ENCODE measurements at regions not wholly inside any gene's neighbourhood (a gene's known extent, or its start where the extent isn't known, plus 50 kb on each side); places are given as distances from the start of the nearest gene placed in this dataset.

DNA sequence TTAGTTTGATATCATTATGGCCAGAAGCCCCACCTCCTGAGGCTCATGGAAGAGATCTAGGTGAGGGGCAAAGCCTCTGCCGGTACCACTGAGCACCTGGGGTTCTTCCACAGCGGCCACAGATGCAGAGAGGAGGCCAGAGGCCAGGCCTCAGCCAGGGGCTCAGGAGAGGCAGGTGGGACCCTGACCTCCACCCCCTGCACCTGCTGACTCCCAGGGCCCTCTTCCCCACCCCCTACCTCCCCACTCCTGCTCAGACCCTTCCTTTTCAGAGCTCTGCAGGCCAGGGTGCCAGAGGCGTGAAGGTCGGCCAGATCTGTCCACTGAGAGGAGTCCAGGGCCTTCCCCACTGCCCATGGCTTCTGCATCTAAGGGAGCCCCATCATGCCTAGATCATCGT lies 178.7 kb upstream of the PPP2R2D start:
- Histone ChIP-seq H3K27me3 (ENCODE audit: insufficient read depth, low read depth, low read length) (no peaks in the 10 kb centered on the region), H3K9me3 (ENCODE audit: low read length) (no peaks in the 10 kb centered on the region), H3K27ac (ENCODE audit: low read length) (no peak overlapping the region), H3K9ac (ENCODE audit: low read length) (no peak overlapping the region), H3F3A (ENCODE audit: insufficient read depth, low read length, poor library complexity, severe bottlenecking) (no peaks in the 10 kb centered on the region), H3K4me3 (ENCODE audit: low read length) (no peak overlapping the region), H4K20me1 (ENCODE audit: insufficient read depth) (no peaks in the 10 kb centered on the region), H3K79me2 (replicated peaks; ENCODE audit: insufficient read depth, low read length) (no peaks in the 10 kb centered on the region), H3K9me2 (ENCODE audit: insufficient read depth, low read length) (no peaks in the 10 kb centered on the region), H2AFZ (ENCODE audit: low read depth, low read length) (no peak overlapping the region), H3K36me3 (ENCODE audit: insufficient read depth, low read length) (no peaks in the 10 kb centered on the region), H3K4me2 (ENCODE audit: low read length) (no peak overlapping the region)
- no peak for TF ChIP-seq TAF1 (IDR thresholded peaks at IDR 0.05; ENCODE audit: low read depth)
- TF ChIP-seq, protein P1, sequence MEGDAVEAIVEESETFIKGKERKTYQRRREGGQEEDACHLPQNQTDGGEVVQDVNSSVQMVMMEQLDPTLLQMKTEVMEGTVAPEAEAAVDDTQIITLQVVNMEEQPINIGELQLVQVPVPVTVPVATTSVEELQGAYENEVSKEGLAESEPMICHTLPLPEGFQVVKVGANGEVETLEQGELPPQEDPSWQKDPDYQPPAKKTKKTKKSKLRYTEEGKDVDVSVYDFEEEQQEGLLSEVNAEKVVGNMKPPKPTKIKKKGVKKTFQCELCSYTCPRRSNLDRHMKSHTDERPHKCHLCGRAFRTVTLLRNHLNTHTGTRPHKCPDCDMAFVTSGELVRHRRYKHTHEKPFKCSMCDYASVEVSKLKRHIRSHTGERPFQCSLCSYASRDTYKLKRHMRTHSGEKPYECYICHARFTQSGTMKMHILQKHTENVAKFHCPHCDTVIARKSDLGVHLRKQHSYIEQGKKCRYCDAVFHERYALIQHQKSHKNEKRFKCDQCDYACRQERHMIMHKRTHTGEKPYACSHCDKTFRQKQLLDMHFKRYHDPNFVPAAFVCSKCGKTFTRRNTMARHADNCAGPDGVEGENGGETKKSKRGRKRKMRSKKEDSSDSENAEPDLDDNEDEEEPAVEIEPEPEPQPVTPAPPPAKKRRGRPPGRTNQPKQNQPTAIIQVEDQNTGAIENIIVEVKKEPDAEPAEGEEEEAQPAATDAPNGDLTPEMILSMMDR (IDR thresholded peaks at IDR 0.05; ENCODE audit: poor library complexity, severe bottlenecking) = no peak
- no peak for TF ChIP-seq SMC3 (conservative IDR thresholded peaks at IDR 0.05; ENCODE audit: poor library complexity)
- TF ChIP-seq MXI1 (conservative IDR thresholded peaks at IDR 0.05; ENCODE audit: poor library complexity, severe bottlenecking) = no peak
- no peak for TF ChIP-seq EP300 (conservative IDR thresholded peaks at IDR 0.05; ENCODE audit: poor library complexity, severe bottlenecking)
- TF ChIP-seq RAD21 (conservative IDR thresholded peaks at IDR 0.05) = no peak
- TF ChIP-seq, protein P2, sequence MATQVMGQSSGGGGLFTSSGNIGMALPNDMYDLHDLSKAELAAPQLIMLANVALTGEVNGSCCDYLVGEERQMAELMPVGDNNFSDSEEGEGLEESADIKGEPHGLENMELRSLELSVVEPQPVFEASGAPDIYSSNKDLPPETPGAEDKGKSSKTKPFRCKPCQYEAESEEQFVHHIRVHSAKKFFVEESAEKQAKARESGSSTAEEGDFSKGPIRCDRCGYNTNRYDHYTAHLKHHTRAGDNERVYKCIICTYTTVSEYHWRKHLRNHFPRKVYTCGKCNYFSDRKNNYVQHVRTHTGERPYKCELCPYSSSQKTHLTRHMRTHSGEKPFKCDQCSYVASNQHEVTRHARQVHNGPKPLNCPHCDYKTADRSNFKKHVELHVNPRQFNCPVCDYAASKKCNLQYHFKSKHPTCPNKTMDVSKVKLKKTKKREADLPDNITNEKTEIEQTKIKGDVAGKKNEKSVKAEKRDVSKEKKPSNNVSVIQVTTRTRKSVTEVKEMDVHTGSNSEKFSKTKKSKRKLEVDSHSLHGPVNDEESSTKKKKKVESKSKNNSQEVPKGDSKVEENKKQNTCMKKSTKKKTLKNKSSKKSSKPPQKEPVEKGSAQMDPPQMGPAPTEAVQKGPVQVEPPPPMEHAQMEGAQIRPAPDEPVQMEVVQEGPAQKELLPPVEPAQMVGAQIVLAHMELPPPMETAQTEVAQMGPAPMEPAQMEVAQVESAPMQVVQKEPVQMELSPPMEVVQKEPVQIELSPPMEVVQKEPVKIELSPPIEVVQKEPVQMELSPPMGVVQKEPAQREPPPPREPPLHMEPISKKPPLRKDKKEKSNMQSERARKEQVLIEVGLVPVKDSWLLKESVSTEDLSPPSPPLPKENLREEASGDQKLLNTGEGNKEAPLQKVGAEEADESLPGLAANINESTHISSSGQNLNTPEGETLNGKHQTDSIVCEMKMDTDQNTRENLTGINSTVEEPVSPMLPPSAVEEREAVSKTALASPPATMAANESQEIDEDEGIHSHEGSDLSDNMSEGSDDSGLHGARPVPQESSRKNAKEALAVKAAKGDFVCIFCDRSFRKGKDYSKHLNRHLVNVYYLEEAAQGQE (IDR thresholded peaks at IDR 0.05; ENCODE audit: borderline replicate concordance) = no peak
- TF ChIP-seq EZH2 (IDR thresholded peaks at IDR 0.05; ENCODE audit: borderline replicate concordance, insufficient read depth, low read length, poor library complexity, severe bottlenecking) = no peak
- no peak for TF ChIP-seq POLR2AphosphoS5 (IDR thresholded peaks at IDR 0.05)

DNA sequence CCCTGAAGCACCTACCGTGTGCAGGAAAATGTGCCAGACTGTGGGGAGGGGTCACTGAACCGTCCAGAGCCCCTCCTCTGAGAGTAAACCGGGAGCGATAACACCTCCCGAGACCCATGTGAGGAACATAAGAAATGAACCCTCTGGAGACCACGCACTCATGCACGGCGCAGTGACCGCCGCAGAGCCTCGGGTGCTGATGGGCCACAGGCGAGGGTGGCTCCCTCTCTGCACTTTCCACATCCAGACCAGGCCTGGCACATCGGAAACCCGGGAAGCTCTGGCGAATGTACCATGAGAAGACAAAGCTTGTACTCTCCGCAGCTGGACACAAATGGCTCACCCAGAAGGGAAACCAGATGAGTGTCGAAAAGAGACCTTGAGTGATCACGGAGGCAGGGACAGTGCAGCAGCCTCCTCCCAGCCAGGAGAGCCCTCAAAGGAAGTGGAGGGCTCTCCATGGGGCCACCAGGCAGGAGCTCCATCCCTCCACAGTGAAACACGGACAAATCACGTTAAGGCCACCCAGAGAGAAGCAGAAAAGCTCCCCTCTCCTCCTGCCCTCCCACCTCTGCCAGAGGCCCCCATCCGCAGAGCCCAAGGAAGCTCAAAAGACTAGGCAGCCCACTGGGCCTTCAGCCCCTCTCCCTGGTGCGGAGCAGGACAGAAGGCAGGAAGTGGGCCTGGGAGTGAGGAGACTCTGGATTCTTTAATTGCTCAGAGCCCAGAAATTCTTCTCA lies 178.1 kb upstream of the PPP2R2D start:
- H3K27me3 ChIP-seq (ENCODE audit: insufficient read depth, low read depth, low read length) = no peaks in the 10 kb centered on the region
- H2AFZ ChIP-seq (ENCODE audit: low read depth, low read length) = no peak overlapping the region
- H3K4me2 ChIP-seq (ENCODE audit: low read length) = no peak overlapping the region
- no peaks in the 10 kb centered on the region for H4K20me1 ChIP-seq (ENCODE audit: insufficient read depth)
- H3K36me3 ChIP-seq (ENCODE audit: insufficient read depth, low read length) = no peaks in the 10 kb centered on the region
- no peaks in the 10 kb centered on the region for H3F3A ChIP-seq (ENCODE audit: insufficient read depth, low read length, poor library complexity, severe bottlenecking)
- H3K79me2 ChIP-seq (replicated peaks; ENCODE audit: insufficient read depth, low read length) = no peaks in the 10 kb centered on the region
- H3K9me2 ChIP-seq (ENCODE audit: insufficient read depth, low read length) = no peaks in the 10 kb centered on the region
- H3K27ac ChIP-seq (ENCODE audit: low read length) = no peak overlapping the region
- no peak overlapping the region for H3K9ac ChIP-seq (ENCODE audit: low read length)
- no peaks in the 10 kb centered on the region for H3K9me3 ChIP-seq (ENCODE audit: low read length)
- TF ChIP-seq TAF1 (IDR thresholded peaks at IDR 0.05; ENCODE audit: low read depth) (no peak), EP300 (conservative IDR thresholded peaks at IDR 0.05; ENCODE audit: poor library complexity, severe bottlenecking) (no peak), RAD21 (conservative IDR thresholded peaks at IDR 0.05) (no peak), SMC3 (conservative IDR thresholded peaks at IDR 0.05; ENCODE audit: poor library complexity) (no peak), MXI1 (conservative IDR thresholded peaks at IDR 0.05; ENCODE audit: poor library complexity, severe bottlenecking) (no peak)
- TF ChIP-seq, protein P2 (IDR thresholded peaks at IDR 0.05; ENCODE audit: borderline replicate concordance) = no peak
- H3K4me3 ChIP-seq (ENCODE audit: low read length) = no peak overlapping the region
